GM12873 (cell line): ENCODE measurements at regions not wholly inside any gene's neighbourhood (a gene's known extent, or its start where the extent isn't known, plus 50 kb on each side); places are given as distances from the start of the nearest gene placed in this dataset.

ENCODE experiments used
- TF ChIP-seq, protein P1 (sequence below): IDR thresholded peaks from 2 replicates; pipeline ENCODE4 v1.5.1; 2012; ENCODE audit warnings: low read depth, mild to moderate bottlenecking, moderate library complexity, low read length, control low read depth; ENCODE audit not compliant: insufficient read depth; ENCODE audit errors: missing control alignments

- TF ChIP-seq, protein P1, sequence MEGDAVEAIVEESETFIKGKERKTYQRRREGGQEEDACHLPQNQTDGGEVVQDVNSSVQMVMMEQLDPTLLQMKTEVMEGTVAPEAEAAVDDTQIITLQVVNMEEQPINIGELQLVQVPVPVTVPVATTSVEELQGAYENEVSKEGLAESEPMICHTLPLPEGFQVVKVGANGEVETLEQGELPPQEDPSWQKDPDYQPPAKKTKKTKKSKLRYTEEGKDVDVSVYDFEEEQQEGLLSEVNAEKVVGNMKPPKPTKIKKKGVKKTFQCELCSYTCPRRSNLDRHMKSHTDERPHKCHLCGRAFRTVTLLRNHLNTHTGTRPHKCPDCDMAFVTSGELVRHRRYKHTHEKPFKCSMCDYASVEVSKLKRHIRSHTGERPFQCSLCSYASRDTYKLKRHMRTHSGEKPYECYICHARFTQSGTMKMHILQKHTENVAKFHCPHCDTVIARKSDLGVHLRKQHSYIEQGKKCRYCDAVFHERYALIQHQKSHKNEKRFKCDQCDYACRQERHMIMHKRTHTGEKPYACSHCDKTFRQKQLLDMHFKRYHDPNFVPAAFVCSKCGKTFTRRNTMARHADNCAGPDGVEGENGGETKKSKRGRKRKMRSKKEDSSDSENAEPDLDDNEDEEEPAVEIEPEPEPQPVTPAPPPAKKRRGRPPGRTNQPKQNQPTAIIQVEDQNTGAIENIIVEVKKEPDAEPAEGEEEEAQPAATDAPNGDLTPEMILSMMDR = no peak
These were observed 58.9 kb downstream of the TET3 start for GRCh38 chr2:74043345-74044329.

DNA sequence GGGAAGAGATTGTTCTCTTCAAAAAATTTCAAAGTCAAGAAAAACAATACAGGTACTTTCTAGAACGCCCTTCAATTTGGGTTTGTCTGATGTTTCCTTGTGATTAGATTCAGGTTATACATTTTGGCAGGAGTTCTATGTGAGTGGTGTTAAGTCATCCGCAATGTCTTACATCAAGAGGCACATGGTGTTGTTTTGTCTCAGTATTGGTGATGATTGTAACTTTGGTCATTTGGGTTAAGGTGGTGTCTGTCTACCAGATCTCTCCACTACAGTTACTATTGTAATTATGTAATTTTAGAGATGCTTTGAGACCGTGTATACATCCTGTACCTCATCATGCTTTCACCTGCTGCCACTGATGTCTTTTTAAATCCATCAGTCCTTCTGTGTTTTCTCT is 60.3 kb downstream of the TET3 start:
- TF ChIP-seq, protein P1 = no peak

GRCh38 chr2:74045454-74045853 is 60.7 kb downstream of the TET3 start:
- TF ChIP-seq, protein P1 = no peak

DNA sequence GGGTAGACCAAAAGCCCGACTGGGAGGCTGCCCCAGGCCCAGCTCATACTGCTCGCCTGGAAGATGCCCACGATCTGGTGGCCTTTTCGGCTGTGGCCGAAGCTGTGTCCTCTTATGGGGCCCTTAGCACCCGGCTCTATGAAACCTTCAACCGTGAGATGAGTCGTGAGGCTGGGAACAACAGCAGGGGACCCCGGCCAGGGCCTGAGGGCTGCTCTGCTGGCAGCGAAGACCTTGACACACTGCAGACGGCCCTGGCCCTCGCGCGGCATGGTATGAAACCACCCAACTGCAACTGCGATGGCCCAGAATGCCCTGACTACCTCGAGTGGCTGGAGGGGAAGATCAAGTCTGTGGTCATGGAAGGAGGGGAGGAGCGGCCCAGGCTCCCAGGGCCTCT is 61.7 kb downstream of the TET3 start:
- TF ChIP-seq, protein P1 = no peak

DNA sequence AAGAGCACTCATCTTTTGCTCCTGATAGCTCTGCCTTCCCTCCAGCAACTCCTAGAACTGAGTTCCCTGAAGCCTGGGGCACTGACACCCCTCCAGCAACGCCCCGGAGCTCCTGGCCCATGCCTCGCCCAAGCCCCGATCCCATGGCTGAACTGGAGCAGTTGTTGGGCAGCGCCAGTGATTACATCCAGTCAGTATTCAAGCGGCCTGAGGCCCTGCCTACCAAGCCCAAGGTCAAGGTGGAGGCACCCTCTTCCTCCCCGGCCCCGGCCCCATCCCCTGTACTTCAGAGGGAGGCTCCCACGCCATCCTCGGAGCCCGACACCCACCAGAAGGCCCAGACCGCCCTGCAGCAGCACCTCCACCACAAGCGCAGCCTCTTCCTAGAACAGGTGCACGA is 62.4 kb downstream of the TET3 start:
- TF ChIP-seq, protein P1 = no peak

DNA sequence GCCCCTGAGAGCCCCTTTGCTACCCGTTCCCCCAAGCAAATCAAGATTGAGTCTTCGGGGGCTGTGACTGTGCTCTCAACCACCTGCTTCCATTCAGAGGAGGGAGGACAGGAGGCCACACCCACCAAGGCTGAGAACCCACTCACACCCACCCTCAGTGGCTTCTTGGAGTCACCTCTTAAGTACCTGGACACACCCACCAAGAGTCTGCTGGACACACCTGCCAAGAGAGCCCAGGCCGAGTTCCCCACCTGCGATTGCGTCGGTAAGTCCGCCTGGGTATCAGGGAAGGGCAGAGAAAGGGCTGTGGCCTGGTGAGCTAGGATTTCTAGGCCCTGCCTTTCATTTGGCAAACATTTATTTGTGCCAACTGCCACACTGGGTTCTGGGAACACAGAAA is 63.4 kb downstream of the TET3 start:
- TF ChIP-seq, protein P1 = no peak

- TF ChIP-seq, protein P1 = no peak
These were observed 64.3 kb downstream of the TET3 start for GRCh38 chr2:74048843-74049519.
